SK-N-MC (cell line): ENCODE measurements at regions not wholly inside any gene's neighbourhood (a gene's known extent, or its start where the extent isn't known, plus 50 kb on each side); places are given as distances from the start of the nearest gene placed in this dataset.

ENCODE experiments used
- EZH2 ChIP-seq: fragments of 200-600 bp; sonication (generic); IDR thresholded peaks from one replicate; pipeline ENCODE4 v1.6.1; 2017; ENCODE audit warnings: antibody characterized with exemption
- FOXP2 ChIP-seq: optimal IDR thresholded peaks from 2 replicates; pipeline ENCODE3; 2011; ENCODE audit warnings: mild to moderate bottlenecking, moderate library complexity; ENCODE audit not compliant: insufficient read depth; ENCODE audit errors: extremely low read length, control extremely low read depth
- POLR2AphosphoS5 ChIP-seq: IDR thresholded peaks from 2 replicates; pipeline ENCODE4 v1.6.1; 2012; ENCODE audit warnings: mild to moderate bottlenecking, low read depth, low read length, borderline replicate concordance

DNA sequence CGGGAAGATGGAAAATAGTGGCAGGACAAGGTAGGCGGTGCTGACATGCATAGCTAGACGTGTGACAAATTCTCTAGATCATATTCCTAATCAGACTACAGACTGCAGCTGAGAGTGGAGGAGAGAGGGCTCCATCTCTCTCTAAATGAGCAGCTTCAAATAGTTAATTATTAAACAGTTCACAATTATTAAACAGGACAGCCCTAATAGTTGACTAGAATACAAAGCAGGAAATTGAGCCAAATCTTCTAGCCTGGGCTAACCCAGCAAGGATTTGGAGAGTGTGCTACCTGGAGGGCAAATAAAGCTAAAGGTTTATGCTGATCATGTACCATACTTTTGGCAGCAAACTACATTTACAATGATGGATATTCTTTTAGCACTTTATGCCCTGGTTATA lies 54.4 kb upstream of the CWC22 start:
- TF ChIP-seq POLR2AphosphoS5 (no peak), EZH2 (no peak), FOXP2 (no peak)
